DOHH2 (cell line): ENCODE measurements at regions not wholly inside any gene's neighbourhood (a gene's known extent, or its start where the extent isn't known, plus 50 kb on each side); places are given as distances from the start of the nearest gene placed in this dataset.

ENCODE experiments used
- EZH2phosphoT487 ChIP-seq: fragments of 200-600 bp; sonication (generic); IDR thresholded peaks from 2 replicates; pipeline ENCODE4 v1.6.1; 2017; ENCODE audit warnings: borderline replicate concordance, mild to moderate bottlenecking, antibody characterized with exemption, low read length, moderate library complexity, mixed read lengths
- TF ChIP-seq, protein P1 (sequence below): fragments of 200-600 bp; sonication (generic); IDR thresholded peaks from one replicate; pipeline ENCODE4 v1.5.1; 2014; ENCODE audit warnings: antibody characterized with exemption, mild to moderate bottlenecking, low read depth, low read length; ENCODE audit not compliant: poor library complexity, severe bottlenecking

DNA sequence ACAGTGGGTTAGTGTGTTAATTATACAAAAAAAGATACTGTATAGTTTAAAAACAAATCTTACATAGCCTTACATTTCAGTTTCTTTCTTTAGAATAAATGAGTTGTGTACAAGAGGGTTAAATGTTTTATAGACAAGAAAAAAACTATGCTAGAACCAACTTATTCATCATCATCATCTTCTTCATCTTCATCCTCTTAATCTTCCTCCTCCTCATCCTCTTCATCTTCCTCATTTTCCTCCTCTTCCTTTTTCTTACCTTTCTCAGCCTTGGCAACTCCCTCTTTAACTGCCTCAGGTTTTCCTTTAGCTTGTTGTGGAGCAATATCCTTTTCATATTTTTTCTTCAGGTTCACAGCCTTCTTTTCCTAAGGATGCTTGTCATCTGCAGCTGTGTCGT is 53.7 kb downstream of the RPS12 start:
- TF ChIP-seq, protein P1, sequence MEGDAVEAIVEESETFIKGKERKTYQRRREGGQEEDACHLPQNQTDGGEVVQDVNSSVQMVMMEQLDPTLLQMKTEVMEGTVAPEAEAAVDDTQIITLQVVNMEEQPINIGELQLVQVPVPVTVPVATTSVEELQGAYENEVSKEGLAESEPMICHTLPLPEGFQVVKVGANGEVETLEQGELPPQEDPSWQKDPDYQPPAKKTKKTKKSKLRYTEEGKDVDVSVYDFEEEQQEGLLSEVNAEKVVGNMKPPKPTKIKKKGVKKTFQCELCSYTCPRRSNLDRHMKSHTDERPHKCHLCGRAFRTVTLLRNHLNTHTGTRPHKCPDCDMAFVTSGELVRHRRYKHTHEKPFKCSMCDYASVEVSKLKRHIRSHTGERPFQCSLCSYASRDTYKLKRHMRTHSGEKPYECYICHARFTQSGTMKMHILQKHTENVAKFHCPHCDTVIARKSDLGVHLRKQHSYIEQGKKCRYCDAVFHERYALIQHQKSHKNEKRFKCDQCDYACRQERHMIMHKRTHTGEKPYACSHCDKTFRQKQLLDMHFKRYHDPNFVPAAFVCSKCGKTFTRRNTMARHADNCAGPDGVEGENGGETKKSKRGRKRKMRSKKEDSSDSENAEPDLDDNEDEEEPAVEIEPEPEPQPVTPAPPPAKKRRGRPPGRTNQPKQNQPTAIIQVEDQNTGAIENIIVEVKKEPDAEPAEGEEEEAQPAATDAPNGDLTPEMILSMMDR = no peak
- TF ChIP-seq EZH2phosphoT487 = no peak
